Loucy (cell line): ENCODE measurements at regions not wholly inside any gene's neighbourhood (a gene's known extent, or its start where the extent isn't known, plus 50 kb on each side); places are given as distances from the start of the nearest gene placed in this dataset.

ENCODE experiments used
- EZH2phosphoT487 ChIP-seq: fragments of 200-600 bp; IDR thresholded peaks from 2 replicates; pipeline ENCODE4 v1.6.1; 2018; ENCODE audit warnings: antibody characterized with exemption, mild to moderate bottlenecking, moderate library complexity, borderline replicate concordance
- TF ChIP-seq, protein P1 (sequence below): fragments of 200-600 bp; sonication (generic); conservative IDR thresholded peaks from 2 replicates; pipeline ENCODE4 v1.5.1; 2014; ENCODE audit warnings: mild to moderate bottlenecking, antibody characterized with exemption, low read length

DNA sequence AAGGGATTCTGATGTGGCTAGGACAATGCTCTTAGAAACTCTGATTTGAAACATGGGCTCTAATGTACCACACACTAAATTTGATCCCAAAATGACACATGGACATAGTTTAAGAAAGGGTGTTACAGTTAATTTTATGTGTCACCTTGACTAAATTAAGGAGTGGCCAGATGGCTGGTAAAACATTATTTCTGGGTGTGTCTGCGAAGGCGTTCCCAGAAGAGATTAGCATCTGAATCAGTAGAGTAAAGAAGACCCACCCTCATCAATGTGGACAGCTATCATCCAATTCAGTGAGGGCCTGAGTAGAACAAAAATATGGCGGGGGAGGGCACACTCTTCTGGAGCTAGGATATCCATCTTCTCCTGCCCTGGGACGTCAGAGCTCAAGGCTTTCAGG lies 283.1 kb upstream of the CHAC2 start:
- TF ChIP-seq, protein P1, sequence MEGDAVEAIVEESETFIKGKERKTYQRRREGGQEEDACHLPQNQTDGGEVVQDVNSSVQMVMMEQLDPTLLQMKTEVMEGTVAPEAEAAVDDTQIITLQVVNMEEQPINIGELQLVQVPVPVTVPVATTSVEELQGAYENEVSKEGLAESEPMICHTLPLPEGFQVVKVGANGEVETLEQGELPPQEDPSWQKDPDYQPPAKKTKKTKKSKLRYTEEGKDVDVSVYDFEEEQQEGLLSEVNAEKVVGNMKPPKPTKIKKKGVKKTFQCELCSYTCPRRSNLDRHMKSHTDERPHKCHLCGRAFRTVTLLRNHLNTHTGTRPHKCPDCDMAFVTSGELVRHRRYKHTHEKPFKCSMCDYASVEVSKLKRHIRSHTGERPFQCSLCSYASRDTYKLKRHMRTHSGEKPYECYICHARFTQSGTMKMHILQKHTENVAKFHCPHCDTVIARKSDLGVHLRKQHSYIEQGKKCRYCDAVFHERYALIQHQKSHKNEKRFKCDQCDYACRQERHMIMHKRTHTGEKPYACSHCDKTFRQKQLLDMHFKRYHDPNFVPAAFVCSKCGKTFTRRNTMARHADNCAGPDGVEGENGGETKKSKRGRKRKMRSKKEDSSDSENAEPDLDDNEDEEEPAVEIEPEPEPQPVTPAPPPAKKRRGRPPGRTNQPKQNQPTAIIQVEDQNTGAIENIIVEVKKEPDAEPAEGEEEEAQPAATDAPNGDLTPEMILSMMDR = no peak
- no peak for TF ChIP-seq EZH2phosphoT487
